Tibial nerve (tissue), 4 donors: ENCODE measurements at regions not wholly inside any gene's neighbourhood (a gene's known extent, or its start where the extent isn't known, plus 50 kb on each side); places are given as distances from the start of the nearest gene placed in this dataset.

ENCODE experiments used
- DNase-seq, 2 donors: peaks; one replicate each; pipeline ENCODE4 v3.0.0-alpha.2; 2019; ENCODE audit warnings: low spot score in 2 of 2
- H3K27ac ChIP-seq, 4 donors: fragments of 200-600 bp; sonication (generic) in 3 of 4; one replicate each; pipeline ENCODE4 v1.5.1; 2017 to 2019; ENCODE audit warnings: mild to moderate bottlenecking in 1 of 4
- H3K27me3 ChIP-seq, 2 donors: fragments of 200-600 bp; sonication (generic) in 1 of 2; one replicate each; pipeline versions ENCODE4 v1.5.1 to v1.6.0; 2017 to 2019
- H3K36me3 ChIP-seq, 3 donors: fragments of 200-600 bp; sonication (generic); one replicate each; pipeline ENCODE4 v1.5.1; 2018 to 2019
- H3K4me1 ChIP-seq, 4 donors: fragments of 200-600 bp; sonication (generic) in 3 of 4; one replicate each; pipeline ENCODE4 v1.5.1; 2017 to 2019
- H3K4me3 ChIP-seq, 4 donors: fragments of 200-600 bp; sonication (generic) in 3 of 4; one replicate each; pipeline ENCODE4 v1.5.1; 2017 to 2019; ENCODE audit warnings: mild to moderate bottlenecking in 1 of 4, moderate library complexity in 1 of 4
- H3K9me3 ChIP-seq, 4 donors: fragments of 200-600 bp; sonication (generic) in 3 of 4; one replicate each; pipeline ENCODE4 v1.5.1; 2017 to 2019
- CTCF ChIP-seq, 5 experiments: fragments of 200-600 bp in 3 of 5; fragments of 450-650 bp in 2 of 5; sonication (generic) in 3 of 5; IDR thresholded peaks; one replicate each; pipeline ENCODE4 v1.5.1; 2016 to 2019; ENCODE audit warnings: antibody characterized with exemption in 5 of 5, mild to moderate bottlenecking in 3 of 5, moderate library complexity in 2 of 5
- EP300 ChIP-seq, 2 donors: sonication (generic); formaldehyde crosslinking; IDR thresholded peaks; one replicate each; pipeline ENCODE4 v1.6.1; 2017; ENCODE audit warnings: antibody characterized with exemption in 2 of 2, mild to moderate bottlenecking in 1 of 2
- POLR2A ChIP-seq, 2 donors: fragments of 450-650 bp; IDR thresholded peaks; one replicate each; pipeline ENCODE4 v1.6.1; 2017; ENCODE audit warnings: antibody characterized with exemption in 2 of 2, mild to moderate bottlenecking in 2 of 2, moderate library complexity in 2 of 2
- WGBS, 2 donors: methylation state at CpG; one replicate each; pipeline ENCODE4 v1.1.5; 2018; 5-methylcytosine and 5-hydroxymethylcytosine counted together

- Histone ChIP-seq H3K4me1 (peaks cover 0 to 3% (median 0%) of the 10 kb centered on the region in 4 donors), H3K27ac (no peak overlapping the region), H3K4me3 (no peak overlapping the region), H3K27me3 (no peaks in the 10 kb centered on the region), H3K36me3 (no peaks in the 10 kb centered on the region), H3K9me3 (no peaks in the 10 kb centered on the region)
- DNase-seq, result no peak
- TF ChIP-seq POLR2A (IDR thresholded peaks at IDR 0.05) (no peak), CTCF (IDR thresholded peaks at IDR 0.05) (no peak), EP300 (IDR thresholded peaks at IDR 0.05) (no peak)
- 71 to 73% methylated on average over 4 of the region's 4 CpGs for WGBS, 2 donors
Measured at GRCh38 chr3:150210461-150211110, 197.5 kb upstream of the TSC22D2 start.

- H3K4me3 ChIP-seq, result no peak overlapping the region
- DNase-seq, result no peak
- no peak for TF ChIP-seq EP300 (IDR thresholded peaks at IDR 0.05)
- no peak for TF ChIP-seq CTCF (IDR thresholded peaks at IDR 0.05)
- no peak for TF ChIP-seq POLR2A (IDR thresholded peaks at IDR 0.05)
- peaks cover 0 to 14% (median 0%) of the 10 kb centered on the region in 4 donors for H3K4me1 ChIP-seq
- H3K9me3 ChIP-seq, result no peaks in the 10 kb centered on the region
- H3K36me3 ChIP-seq, result no peaks in the 10 kb centered on the region
- 57 to 59% methylated on average over 5 of the region's 5 CpGs for WGBS, 2 donors
- peak overlapping the region in 1 of 4 donors; percentile 39 for H3K27ac ChIP-seq
- no peaks in the 10 kb centered on the region for H3K27me3 ChIP-seq
Measured at GRCh38 chr3:150203273-150203672, 204.8 kb upstream of the TSC22D2 start.

- no peak overlapping the region for H3K4me3 ChIP-seq
- H3K36me3 ChIP-seq, result no peaks in the 10 kb centered on the region
- no peak for DNase-seq
- peaks cover 0 to 3% (median 0%) of the 10 kb centered on the region in 4 donors for H3K9me3 ChIP-seq
- no peak overlapping the region for H3K27ac ChIP-seq
- TF ChIP-seq EP300 (IDR thresholded peaks at IDR 0.05) (no peak), POLR2A (IDR thresholded peaks at IDR 0.05) (no peak), CTCF (IDR thresholded peaks at IDR 0.05) (no peak)
- peaks cover 0 to 14% (median 0%) of the 10 kb centered on the region in 4 donors for H3K4me1 ChIP-seq
- WGBS, 2 donors, result 15 to 30% methylated on average over 1 of the region's 1 CpG
- no peaks in the 10 kb centered on the region for H3K27me3 ChIP-seq
Measured at GRCh38 chr3:150202711-150203110, 205.4 kb upstream of the TSC22D2 start.

DNA sequence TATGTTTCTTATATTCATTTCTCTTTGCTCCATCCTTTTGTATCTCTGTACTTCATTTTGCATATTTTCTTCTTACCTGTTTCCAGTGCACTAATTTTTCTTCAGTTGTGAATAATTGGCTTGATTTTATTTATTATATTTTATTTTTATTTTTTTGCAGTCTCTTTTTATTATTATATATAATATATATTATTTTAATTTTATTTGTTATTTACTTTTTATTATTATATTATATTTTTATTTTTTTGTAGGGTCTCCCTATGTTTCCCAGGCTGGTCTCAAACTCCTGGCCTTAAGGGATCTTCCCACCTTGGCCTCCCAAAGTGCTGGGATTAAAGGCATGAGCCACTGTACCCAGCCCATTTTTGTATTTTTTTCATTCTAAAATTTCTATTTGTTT lies 213.1 kb upstream of the TSC22D2 start:
- Histone ChIP-seq H3K36me3 (no peaks in the 10 kb centered on the region), H3K9me3 (peaks cover 0 to 3% (median 0%) of the 10 kb centered on the region in 4 donors), H3K27me3 (no peaks in the 10 kb centered on the region), H3K27ac (no peak overlapping the region), H3K4me1 (no peaks in the 10 kb centered on the region), H3K4me3 (no peak overlapping the region)
- DNase-seq, result no peak
- TF ChIP-seq EP300 (IDR thresholded peaks at IDR 0.05), result no peak
- TF ChIP-seq CTCF (IDR thresholded peaks at IDR 0.05), result no peak
- no peak for TF ChIP-seq POLR2A (IDR thresholded peaks at IDR 0.05)

GRCh38 chr3:150194513-150194912 lies 213.6 kb upstream of the TSC22D2 start:
- Histone ChIP-seq H3K4me3 (no peak overlapping the region), H3K27ac (no peak overlapping the region), H3K9me3 (peaks cover 0 to 3% (median 2%) of the 10 kb centered on the region in 4 donors), H3K4me1 (no peaks in the 10 kb centered on the region), H3K36me3 (no peaks in the 10 kb centered on the region), H3K27me3 (no peaks in the 10 kb centered on the region)
- WGBS, 2 donors, result 82 to 95% methylated on average over 4 of the region's 4 CpGs
- DNase-seq, result no peak
- TF ChIP-seq EP300 (IDR thresholded peaks at IDR 0.05) (no peak), CTCF (IDR thresholded peaks at IDR 0.05) (no peak), POLR2A (IDR thresholded peaks at IDR 0.05) (no peak)
